Astrocyte of the spinal cord (primary cell): ENCODE measurements at regions not wholly inside any gene's neighbourhood (a gene's known extent, or its start where the extent isn't known, plus 50 kb on each side); places are given as distances from the start of the nearest gene placed in this dataset.
A peak's percentile ranks its signal among the peaks of the same experiment; 100 is the strongest.

Source experiments
- DNase-seq: peaks from one replicate; pipeline ENCODE4 v3.0.0; 2011; ENCODE audit warnings: low read depth, low spot score
- H3K4me3 ChIP-seq: 2 replicates; pipeline ENCODE4 v1.5.1; 2011; ENCODE audit warnings: low read depth, mild to moderate bottlenecking, low read length, moderate library complexity
- CTCF ChIP-seq: IDR thresholded peaks from 2 replicates; pipeline ENCODE4 v1.5.1; 2012; ENCODE audit warnings: low read depth, mild to moderate bottlenecking, low read length, inconsistent platforms
- in situ Hi-C: cut with HindIII; loops from 2 replicates; pipeline ENCODE4 v1.10.0; 2017; ENCODE audit warnings: low sequenced_read_pairs

GRCh38 chr11:43578346-43579170 is 102.0 kb upstream of the HSD17B12 start:
- DNase-seq = peak; percentile 23
- TF ChIP-seq CTCF = no peak
- in situ Hi-C loops = no loop called here
- H3K4me3 ChIP-seq = peak overlapping the region; percentile 37

GRCh38 chr11:43579171-43579918 is 101.2 kb upstream of the HSD17B12 start:
- in situ Hi-C loops = no loop called here
- peak overlapping the region; percentile 37 for H3K4me3 ChIP-seq
- peak; percentile 32 for DNase-seq
- TF ChIP-seq CTCF = peak; percentile 47

GRCh38 chr11:43579919-43580276 is 100.6 kb upstream of the HSD17B12 start:
- H3K4me3 ChIP-seq = peak overlapping the region; percentile 37
- DNase-seq = no peak
- TF ChIP-seq CTCF = no peak
- in situ Hi-C loops = no loop called here

GRCh38 chr11:43580735-43581369 is 99.7 kb upstream of the HSD17B12 start:
- peak overlapping the region; percentile 1 for H3K4me3 ChIP-seq
- in situ Hi-C loops = no loop called here
- no peak for TF ChIP-seq CTCF
- no peak for DNase-seq

- TF ChIP-seq CTCF = no peak
- in situ Hi-C loops = no loop called here
- no peak for DNase-seq
- H3K4me3 ChIP-seq = no peak overlapping the region
Measured at GRCh38 chr11:43581370-43582023, 99.0 kb upstream of the HSD17B12 start.
